22Rv1 (cell line): ENCODE measurements at regions not wholly inside any gene's neighbourhood (a gene's known extent, or its start where the extent isn't known, plus 50 kb on each side); places are given as distances from the start of the nearest gene placed in this dataset.

Source experiments
- H3K27ac ChIP-seq: fragments of 450-650 bp; 2 replicates; pipeline ENCODE4 v1.5.1; 2017
- ZFX ChIP-seq: fragments of 450-650 bp; IDR thresholded peaks from 2 replicates; pipeline ENCODE4 v1.6.1; 2017; ENCODE audit warnings: antibody characterized with exemption, borderline replicate concordance
- TF ChIP-seq, protein P1 (sequence below): fragments of 450-650 bp; IDR thresholded peaks from 2 replicates; pipeline ENCODE4 v1.5.1; 2017; ENCODE audit warnings: mild to moderate bottlenecking

GRCh38 chr18:38297910-38298309 is 732.3 kb upstream of the CELF4 start:
- no peak overlapping the region for H3K27ac ChIP-seq
- TF ChIP-seq, protein P1, sequence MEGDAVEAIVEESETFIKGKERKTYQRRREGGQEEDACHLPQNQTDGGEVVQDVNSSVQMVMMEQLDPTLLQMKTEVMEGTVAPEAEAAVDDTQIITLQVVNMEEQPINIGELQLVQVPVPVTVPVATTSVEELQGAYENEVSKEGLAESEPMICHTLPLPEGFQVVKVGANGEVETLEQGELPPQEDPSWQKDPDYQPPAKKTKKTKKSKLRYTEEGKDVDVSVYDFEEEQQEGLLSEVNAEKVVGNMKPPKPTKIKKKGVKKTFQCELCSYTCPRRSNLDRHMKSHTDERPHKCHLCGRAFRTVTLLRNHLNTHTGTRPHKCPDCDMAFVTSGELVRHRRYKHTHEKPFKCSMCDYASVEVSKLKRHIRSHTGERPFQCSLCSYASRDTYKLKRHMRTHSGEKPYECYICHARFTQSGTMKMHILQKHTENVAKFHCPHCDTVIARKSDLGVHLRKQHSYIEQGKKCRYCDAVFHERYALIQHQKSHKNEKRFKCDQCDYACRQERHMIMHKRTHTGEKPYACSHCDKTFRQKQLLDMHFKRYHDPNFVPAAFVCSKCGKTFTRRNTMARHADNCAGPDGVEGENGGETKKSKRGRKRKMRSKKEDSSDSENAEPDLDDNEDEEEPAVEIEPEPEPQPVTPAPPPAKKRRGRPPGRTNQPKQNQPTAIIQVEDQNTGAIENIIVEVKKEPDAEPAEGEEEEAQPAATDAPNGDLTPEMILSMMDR = no peak
- TF ChIP-seq ZFX = no peak

DNA sequence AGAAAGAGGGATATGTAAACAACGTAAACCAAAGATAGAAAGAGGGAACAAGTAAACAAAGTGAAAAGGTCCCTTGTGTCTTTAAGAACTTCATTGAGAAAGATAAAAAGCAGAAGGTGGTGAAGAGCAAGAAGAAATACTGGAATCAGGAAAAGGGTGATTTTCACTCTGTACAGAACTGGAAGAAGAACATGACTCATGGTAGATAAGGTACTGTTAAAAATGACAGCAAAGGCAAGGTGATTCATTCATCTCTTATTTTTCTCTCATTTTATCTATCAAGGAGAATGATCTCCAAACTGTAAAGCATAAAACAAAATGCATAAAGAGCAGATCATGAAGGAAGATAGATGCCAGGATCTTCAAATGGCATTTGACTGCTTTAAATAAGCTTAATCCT is 724.6 kb upstream of the CELF4 start:
- H3K27ac ChIP-seq = no peak overlapping the region
- no peak for TF ChIP-seq ZFX
- TF ChIP-seq, protein P1 = no peak

- TF ChIP-seq, protein P1 = no peak
- TF ChIP-seq ZFX = no peak
- H3K27ac ChIP-seq = no peak overlapping the region
Measured at GRCh38 chr18:38284972-38285371, 719.4 kb upstream of the CELF4 start.

- H3K27ac ChIP-seq = no peak overlapping the region
- TF ChIP-seq ZFX = no peak
- TF ChIP-seq, protein P1 = no peak
Measured at GRCh38 chr18:38263066-38263465, 697.5 kb upstream of the CELF4 start.

DNA sequence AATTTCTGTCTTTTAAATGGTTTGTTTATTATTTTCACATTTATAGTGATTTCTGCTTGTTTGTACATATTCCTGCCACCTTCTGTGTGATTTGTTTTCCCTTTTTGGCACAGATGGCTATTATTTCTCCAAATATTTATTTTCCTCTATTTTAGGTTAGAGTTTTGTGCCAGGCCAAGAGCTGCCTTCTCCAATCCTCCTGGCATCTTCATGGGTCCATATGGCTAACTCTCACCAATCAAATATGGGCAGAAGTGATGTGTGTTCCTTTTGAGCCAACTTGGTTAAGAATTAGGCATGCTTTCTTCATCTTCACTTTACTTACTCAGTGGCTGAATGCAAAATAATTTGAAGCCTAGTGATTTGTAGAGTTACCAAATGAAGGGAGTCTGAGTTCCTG is 697.1 kb upstream of the CELF4 start:
- TF ChIP-seq ZFX = no peak
- TF ChIP-seq, protein P1 = no peak
- H3K27ac ChIP-seq = no peak overlapping the region

DNA sequence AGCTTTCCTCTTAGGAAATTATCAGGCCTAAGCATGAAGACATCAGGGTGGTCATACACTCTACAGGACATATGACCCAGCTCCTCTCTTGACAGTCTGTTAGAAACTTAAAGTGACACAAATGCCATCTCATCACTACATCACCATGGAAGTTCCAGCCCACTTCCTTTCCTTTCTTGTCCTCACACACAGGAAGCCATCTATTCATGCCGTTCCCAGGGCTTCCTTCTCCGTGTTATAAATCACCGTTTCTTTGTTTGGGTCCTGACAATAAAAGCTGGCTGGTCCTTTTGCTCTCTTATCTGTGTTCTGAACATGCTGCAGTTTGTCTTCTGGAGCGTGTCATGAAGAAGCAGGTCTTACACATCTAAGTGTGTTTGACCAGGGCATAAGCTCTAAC is 692.1 kb upstream of the CELF4 start:
- H3K27ac ChIP-seq = no peak overlapping the region
- no peak for TF ChIP-seq ZFX
- TF ChIP-seq, protein P1 = no peak

DNA sequence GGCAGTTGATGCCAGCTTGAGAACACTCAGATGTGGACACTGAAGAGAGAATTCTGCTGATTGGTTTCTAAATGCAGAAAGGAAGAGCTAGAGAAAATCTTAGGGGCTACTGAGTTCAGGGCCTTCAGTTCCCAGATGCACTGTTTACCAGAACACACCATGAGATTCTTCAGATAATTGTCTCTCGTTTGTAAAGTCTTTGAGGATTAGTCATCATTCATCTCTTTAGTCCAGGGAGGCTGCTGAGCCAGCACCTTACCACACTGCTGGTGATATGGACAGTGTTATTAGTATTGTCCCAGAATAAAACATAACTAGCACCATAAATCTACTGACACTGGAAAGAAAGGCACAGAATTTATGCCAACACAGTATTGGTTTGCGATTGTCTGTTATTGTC is 690.8 kb upstream of the CELF4 start:
- H3K27ac ChIP-seq = no peak overlapping the region
- TF ChIP-seq, protein P1 = no peak
- no peak for TF ChIP-seq ZFX
